ENCODE measurements at regions not wholly inside any gene's neighbourhood (a gene's known extent, or its start where the extent isn't known, plus 50 kb on each side); places are given as distances from the start of the nearest gene placed in this dataset.

DNA sequence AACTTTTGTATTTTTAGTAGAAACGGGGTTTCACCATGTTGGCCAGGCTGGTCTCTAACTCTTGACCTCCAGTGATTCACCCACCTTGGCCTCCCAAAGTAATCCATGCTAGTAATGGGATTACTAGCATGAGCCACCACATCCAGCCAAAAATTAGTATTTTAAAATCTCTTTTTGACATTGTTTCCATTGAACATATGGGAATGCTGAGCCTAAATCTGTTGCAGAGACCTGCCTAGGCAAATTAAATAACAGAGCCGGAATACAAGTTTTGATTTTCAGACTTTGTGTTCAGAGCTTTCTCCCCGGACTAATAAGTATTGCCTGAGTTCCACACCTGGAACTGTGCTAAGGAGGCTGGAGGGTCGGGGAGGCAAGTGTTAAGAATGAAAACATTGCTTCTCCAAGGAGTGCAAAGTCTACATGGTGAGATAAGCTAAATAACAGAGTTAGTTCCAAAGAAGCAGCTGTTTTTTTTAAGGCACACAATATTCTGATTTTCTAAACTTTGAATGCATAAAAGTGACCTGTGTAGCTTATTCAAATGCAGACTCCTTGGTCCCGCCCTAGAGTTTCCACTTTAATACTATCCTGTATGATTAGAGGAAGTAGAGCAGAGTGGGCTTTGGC, 150.6 kb upstream of the CELF4 start:
- Histone ChIP-seq H3K27ac (no peak overlapping the region), H3K27me3 (ENCODE audit: insufficient read depth, low read depth) (no peaks in the 10 kb centered on the region), H3K4me2 (no peak overlapping the region), H2AFZ (ENCODE audit: low read depth) (no peak overlapping the region), H3K79me2 (ENCODE audit: insufficient read depth, low read depth) (no peaks in the 10 kb centered on the region), H3K4me1 (ENCODE audit: low read depth, poor library complexity, severe bottlenecking) (no peaks in the 10 kb centered on the region), H3K4me3 (IDR thresholded peaks at IDR 0.05; ENCODE audit: insufficient read depth, low read depth, low read length) (no peak overlapping the region), H3K9ac (no peak overlapping the region), H3K36me3 (ENCODE audit: insufficient read depth) (no peaks in the 10 kb centered on the region), H4K20me1 (ENCODE audit: insufficient read depth) (no peaks in the 10 kb centered on the region)
- no peak for TF ChIP-seq CTCF (conservative IDR thresholded peaks at IDR 0.05; ENCODE audit: low read depth, low read length)

- H3K36me3 ChIP-seq (ENCODE audit: insufficient read depth) = no peaks in the 10 kb centered on the region
- H3K27ac ChIP-seq = no peak overlapping the region
- H3K79me2 ChIP-seq (ENCODE audit: insufficient read depth, low read depth) = no peaks in the 10 kb centered on the region
- no peak overlapping the region for H3K9ac ChIP-seq
- no peak overlapping the region for H3K4me3 ChIP-seq (IDR thresholded peaks at IDR 0.05; ENCODE audit: insufficient read depth, low read depth, low read length)
- H3K4me2 ChIP-seq = no peak overlapping the region
- H2AFZ ChIP-seq (ENCODE audit: low read depth) = no peak overlapping the region
- H4K20me1 ChIP-seq (ENCODE audit: insufficient read depth) = no peaks in the 10 kb centered on the region
- H3K4me1 ChIP-seq (ENCODE audit: low read depth, poor library complexity, severe bottlenecking) = no peaks in the 10 kb centered on the region
- H3K27me3 ChIP-seq (ENCODE audit: insufficient read depth, low read depth) = no peaks in the 10 kb centered on the region
- no peak for TF ChIP-seq CTCF (conservative IDR thresholded peaks at IDR 0.05; ENCODE audit: low read depth, low read length)
Measured at GRCh38 chr18:37714691-37715090, 149.1 kb upstream of the CELF4 start.

- Histone ChIP-seq H3K4me2 (no peak overlapping the region), H3K9ac (no peak overlapping the region), H3K4me1 (ENCODE audit: low read depth, poor library complexity, severe bottlenecking) (no peaks in the 10 kb centered on the region), H3K79me2 (ENCODE audit: insufficient read depth, low read depth) (no peaks in the 10 kb centered on the region), H2AFZ (ENCODE audit: low read depth) (no peak overlapping the region), H3K27ac (no peak overlapping the region), H3K4me3 (IDR thresholded peaks at IDR 0.05; ENCODE audit: insufficient read depth, low read depth, low read length) (no peak overlapping the region), H4K20me1 (ENCODE audit: insufficient read depth) (no peaks in the 10 kb centered on the region), H3K27me3 (ENCODE audit: insufficient read depth, low read depth) (no peaks in the 10 kb centered on the region), H3K36me3 (ENCODE audit: insufficient read depth) (no peaks in the 10 kb centered on the region)
- no peak for TF ChIP-seq CTCF (conservative IDR thresholded peaks at IDR 0.05; ENCODE audit: low read depth, low read length)
Measured at GRCh38 chr18:37712776-37713175, 147.2 kb upstream of the CELF4 start.

DNA sequence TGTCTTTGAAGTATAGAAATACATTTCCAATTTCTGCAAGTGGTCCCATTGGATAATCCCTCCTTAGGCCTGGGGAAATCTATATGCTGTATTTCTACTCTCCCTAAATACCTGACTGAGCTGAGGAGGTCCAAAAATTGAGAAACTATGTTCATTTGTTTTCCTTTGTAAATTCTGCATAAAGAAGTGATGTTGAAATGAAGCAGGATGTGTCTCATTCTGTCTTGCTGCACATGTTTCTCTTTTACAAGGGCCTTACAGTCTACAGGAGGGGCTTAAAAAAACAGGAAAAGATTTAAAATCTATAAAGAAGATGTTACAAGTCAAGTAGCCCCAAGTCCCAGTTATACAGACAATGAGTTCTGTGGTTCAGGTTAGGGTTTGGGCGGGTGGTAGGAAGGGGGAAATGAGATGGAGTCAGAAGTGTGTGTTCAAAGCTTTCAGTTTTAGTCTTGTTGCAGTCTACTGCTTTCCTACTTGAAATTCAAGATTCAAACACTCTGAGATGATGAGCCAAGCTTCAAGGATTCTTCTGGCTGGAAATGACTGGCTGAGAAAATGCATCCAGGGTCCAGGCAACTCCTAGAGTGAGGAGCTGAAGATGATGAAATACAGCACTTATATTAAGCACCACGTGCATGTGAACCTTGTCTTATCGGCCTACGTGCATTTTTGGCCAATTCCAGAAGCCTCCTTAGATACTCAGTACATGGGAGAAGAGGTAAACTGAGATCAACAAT, 146.3 kb upstream of the CELF4 start:
- no peak for TF ChIP-seq CTCF (conservative IDR thresholded peaks at IDR 0.05; ENCODE audit: low read depth, low read length)
- Histone ChIP-seq H2AFZ (ENCODE audit: low read depth) (no peak overlapping the region), H3K27ac (no peak overlapping the region), H3K27me3 (ENCODE audit: insufficient read depth, low read depth) (no peaks in the 10 kb centered on the region), H3K36me3 (ENCODE audit: insufficient read depth) (no peaks in the 10 kb centered on the region), H3K9ac (no peak overlapping the region), H3K4me3 (IDR thresholded peaks at IDR 0.05; ENCODE audit: insufficient read depth, low read depth, low read length) (no peak overlapping the region), H3K79me2 (ENCODE audit: insufficient read depth, low read depth) (no peaks in the 10 kb centered on the region), H4K20me1 (ENCODE audit: insufficient read depth) (no peaks in the 10 kb centered on the region), H3K4me1 (ENCODE audit: low read depth, poor library complexity, severe bottlenecking) (no peaks in the 10 kb centered on the region), H3K4me2 (no peak overlapping the region)
